ENCODE measurements at regions not wholly inside any gene's neighbourhood (a gene's known extent, or its start where the extent isn't known, plus 50 kb on each side); places are given as distances from the start of the nearest gene placed in this dataset.

- H3K27ac ChIP-seq: no peak overlapping the region
- ATAC-seq: no peak
- 86 to 94% (median 89%) methylated on average over 2 of the region's 2 CpGs for WGBS, 4 donors
Measured at GRCh38 chr9:87158765-87159164, 211.5 kb upstream of the GAS1 start.

GRCh38 chr9:87160148-87161102 lies 213.1 kb upstream of the GAS1 start:
- ATAC-seq (peak; percentile 37 to 93 (median 73)), DNase-seq (peak in 4 of 5 donors; percentile 13 to 68 (median 50))
- peaks cover 0 to 17% (median 0%) of the 10 kb centered on the region in 12 donors for H3K4me1 ChIP-seq
- intact Hi-C loops (cut with DNase I): no loop called here
- H3K36me3 ChIP-seq: no peaks in the 10 kb centered on the region
- no peaks in the 10 kb centered on the region for H3K27me3 ChIP-seq
- H3K9me3 ChIP-seq: no peaks in the 10 kb centered on the region
- WGBS, 4 donors: 66 to 72% (median 68%) methylated on average over 8 of the region's 8 CpGs
- TF ChIP-seq POLR2A (IDR thresholded peaks at IDR 0.05) (no peak), CTCF (IDR thresholded peaks at IDR 0.05) (no peak)
- H3K4me3 ChIP-seq: no peak overlapping the region
- H3K27ac ChIP-seq: peak overlapping the region in 5 of 12 donors; percentile 21 to 44 (median 32)

More at GRCh38 chr9:87158765-87159164, 211.5 kb upstream of the GAS1 start:
- no peak for DNase-seq
- Histone ChIP-seq H3K36me3 (no peaks in the 10 kb centered on the region), H3K9me3 (no peaks in the 10 kb centered on the region), H3K27me3 (no peaks in the 10 kb centered on the region), H3K4me1 (peaks cover 0 to 17% (median 0%) of the 10 kb centered on the region in 12 donors), H3K4me3 (no peak overlapping the region)
- intact Hi-C loops (cut with DNase I): loop anchor here in 1 of 10 donors (10.0 kb wide), 1 partner anchor 74 kb away; no protein-coding TSS in a partner anchor
- TF ChIP-seq CTCF (IDR thresholded peaks at IDR 0.05) (no peak), POLR2A (IDR thresholded peaks at IDR 0.05) (no peak)

GRCh38 chr9:87167161-87167560 lies 219.9 kb upstream of the GAS1 start:
- intact Hi-C loops (cut with DNase I): no loop called here
- Histone ChIP-seq H3K36me3 (no peaks in the 10 kb centered on the region), H3K27ac (no peak overlapping the region), H3K4me3 (no peak overlapping the region), H3K27me3 (no peaks in the 10 kb centered on the region), H3K9me3 (no peaks in the 10 kb centered on the region), H3K4me1 (no peaks in the 10 kb centered on the region)
- DNase-seq: no peak
- WGBS, 4 donors: 84 to 92% (median 90%) methylated on average over 5 of the region's 5 CpGs
- no peak for ATAC-seq
- no peak for TF ChIP-seq CTCF (IDR thresholded peaks at IDR 0.05)
- TF ChIP-seq POLR2A (IDR thresholded peaks at IDR 0.05): no peak

- H3K36me3 ChIP-seq: no peaks in the 10 kb centered on the region
- no peak for TF ChIP-seq POLR2A (IDR thresholded peaks at IDR 0.05)
- no peak for TF ChIP-seq CTCF (IDR thresholded peaks at IDR 0.05)
- intact Hi-C loops (cut with DNase I): no loop called here
- DNase-seq (no peak), ATAC-seq (no peak)
- no peaks in the 10 kb centered on the region for H3K9me3 ChIP-seq
- H3K4me1 ChIP-seq: no peaks in the 10 kb centered on the region
- H3K4me3 ChIP-seq: no peak overlapping the region
- WGBS, 4 donors: 91 to 95% (median 93%) methylated on average over 4 of the region's 4 CpGs
- no peak overlapping the region for H3K27ac ChIP-seq
- H3K27me3 ChIP-seq: no peaks in the 10 kb centered on the region
Measured at GRCh38 chr9:87167582-87167981, 220.3 kb upstream of the GAS1 start.

Measured in heart left ventricle (tissue), 16 donors.